Hepatocyte (in vitro differentiated cells): ENCODE measurements at regions not wholly inside any gene's neighbourhood (a gene's known extent, or its start where the extent isn't known, plus 50 kb on each side); places are given as distances from the start of the nearest gene placed in this dataset.

Experiments
- DNase-seq: peaks from one replicate; pipeline ENCODE4 v3.0.0-alpha.2; 2016; ENCODE audit warnings: low spot score
- H2AFZ ChIP-seq: fragments of 200-600 bp; sonication (generic); 2 replicates; pipeline ENCODE4 v1.6.0; 2016; ENCODE audit warnings: antibody characterized with exemption, mild to moderate bottlenecking
- H3K27ac ChIP-seq: fragments of 200-600 bp; sonication (generic); 2 replicates; pipeline ENCODE4 v1.5.1; 2016; ENCODE audit warnings: mild to moderate bottlenecking
- H3K27me3 ChIP-seq: fragments of 200-600 bp; sonication (generic); 2 replicates; pipeline ENCODE4 v1.6.1; 2016
- H3K36me3 ChIP-seq: fragments of 200-600 bp; sonication (generic); replicated peaks from 2 replicates; pipeline ENCODE4 v1.5.1; 2016; ENCODE audit warnings: low read depth; ENCODE audit not compliant: insufficient read depth
- H3K4me1 ChIP-seq: fragments of 200-600 bp; sonication (generic); 2 replicates; pipeline ENCODE4 v1.5.1; 2016; ENCODE audit warnings: mild to moderate bottlenecking, moderate library complexity; ENCODE audit not compliant: insufficient read depth
- H3K4me2 ChIP-seq: fragments of 200-600 bp; sonication (generic); 2 replicates; pipeline ENCODE4 v1.6.0; 2016
- H3K4me3 ChIP-seq: fragments of 200-600 bp; sonication (generic); 2 replicates; pipeline ENCODE4 v1.5.1; 2016; ENCODE audit warnings: mild to moderate bottlenecking
- H3K79me2 ChIP-seq: fragments of 200-600 bp; sonication (generic); 2 replicates; pipeline ENCODE4 v1.6.0; 2017; ENCODE audit warnings: mild to moderate bottlenecking
- H3K9me2 ChIP-seq: fragments of 200-600 bp; sonication (generic); replicated peaks from 2 replicates; pipeline ENCODE4 v1.6.0; 2017; ENCODE audit warnings: mild to moderate bottlenecking; ENCODE audit not compliant: insufficient read depth
- H3K9me3 ChIP-seq: fragments of 200-600 bp; sonication (generic); 2 replicates; pipeline ENCODE4 v1.5.1; 2016; ENCODE audit warnings: low read depth, mild to moderate bottlenecking
- H4K20me1 ChIP-seq: fragments of 200-600 bp; sonication (generic); 2 replicates; pipeline ENCODE4 v1.6.0; 2016; ENCODE audit warnings: mild to moderate bottlenecking; ENCODE audit not compliant: insufficient read depth, poor library complexity, severe bottlenecking
- CTCF ChIP-seq: fragments of 200-600 bp; sonication (generic); IDR thresholded peaks from 2 replicates; pipeline ENCODE4 v1.5.1; 2016; ENCODE audit warnings: antibody characterized with exemption, mild to moderate bottlenecking; ENCODE audit not compliant: poor library complexity
- EZH2 ChIP-seq: fragments of 200-600 bp; sonication (generic); IDR thresholded peaks from 2 replicates; pipeline ENCODE4 v1.6.1; 2016; ENCODE audit warnings: antibody characterized with exemption, mild to moderate bottlenecking, borderline replicate concordance
- EZH2phosphoT487 ChIP-seq: fragments of 200-600 bp; sonication (generic); IDR thresholded peaks from one replicate; pipeline ENCODE4 v1.6.1; 2018; ENCODE audit warnings: antibody characterized with exemption, mild to moderate bottlenecking, low read depth, moderate library complexity; ENCODE audit not compliant: unreplicated experiment, severe bottlenecking
- WGBS: methylation state at CpG from one replicate; pipeline ENCODE4 v1.1.6; 2016; ENCODE audit warnings: low lambda C conversion rate; ENCODE audit errors: missing lambda C conversion rate; 5-methylcytosine and 5-hydroxymethylcytosine counted together

GRCh38 chr2:386406-387103, 98.7 kb upstream of the ALKAL2 start:
- no peak overlapping the region for H3K4me3 ChIP-seq
- no peaks in the 10 kb centered on the region for H3K79me2 ChIP-seq
- no peak for TF ChIP-seq EZH2
- no peak for TF ChIP-seq EZH2phosphoT487
- no peak for TF ChIP-seq CTCF
- H3K27me3 ChIP-seq, result no peaks in the 10 kb centered on the region
- no peaks in the 10 kb centered on the region for H3K4me1 ChIP-seq
- no peak overlapping the region for H3K27ac ChIP-seq
- WGBS, result 84% methylated on average over 4 of the region's 10 CpGs
- H3K36me3 ChIP-seq, result no peaks in the 10 kb centered on the region
- H2AFZ ChIP-seq, result no peak overlapping the region
- H3K4me2 ChIP-seq, result no peak overlapping the region
- no peaks in the 10 kb centered on the region for H3K9me3 ChIP-seq
- no peaks in the 10 kb centered on the region for H4K20me1 ChIP-seq
- no peaks in the 10 kb centered on the region for H3K9me2 ChIP-seq
- DNase-seq, result no peak

GRCh38 chr2:385785-386184, 97.9 kb upstream of the ALKAL2 start:
- Histone ChIP-seq H3K9me3 (no peaks in the 10 kb centered on the region), H3K9me2 (no peaks in the 10 kb centered on the region), H3K79me2 (no peaks in the 10 kb centered on the region), H3K4me1 (no peaks in the 10 kb centered on the region), H3K36me3 (no peaks in the 10 kb centered on the region), H3K4me3 (no peak overlapping the region), H3K4me2 (peak overlapping the region; percentile 33), H3K27ac (no peak overlapping the region), H2AFZ (no peak overlapping the region), H4K20me1 (no peaks in the 10 kb centered on the region), H3K27me3 (no peaks in the 10 kb centered on the region)
- 58% methylated on average over 6 of the region's 6 CpGs for WGBS
- no peak for DNase-seq
- no peak for TF ChIP-seq EZH2phosphoT487
- no peak for TF ChIP-seq EZH2
- TF ChIP-seq CTCF, result no peak

DNA sequence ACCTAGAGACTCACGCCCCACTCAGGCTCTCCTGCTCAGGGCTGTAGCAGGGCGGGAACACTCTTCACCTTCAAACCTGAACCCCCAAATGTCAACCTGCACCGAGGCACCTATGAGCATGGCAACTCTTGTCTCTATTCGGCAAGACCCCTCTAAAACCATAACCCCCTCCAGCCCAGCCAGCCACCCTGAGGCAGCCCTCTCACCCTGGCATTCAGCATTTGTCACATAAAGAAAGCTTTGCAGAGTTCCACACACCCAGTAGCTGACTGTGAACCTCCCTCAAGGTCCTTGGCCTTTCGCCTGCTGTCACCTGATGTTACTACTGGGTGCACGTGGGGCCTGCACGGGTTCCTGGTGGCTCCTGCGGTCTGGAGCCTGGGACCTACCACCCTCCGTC, 97.2 kb upstream of the ALKAL2 start:
- Histone ChIP-seq H3K27ac (no peak overlapping the region), H3K4me2 (no peak overlapping the region), H3K4me1 (no peaks in the 10 kb centered on the region), H2AFZ (no peak overlapping the region), H3K27me3 (no peaks in the 10 kb centered on the region), H3K4me3 (no peak overlapping the region), H3K36me3 (no peaks in the 10 kb centered on the region), H3K9me2 (no peaks in the 10 kb centered on the region), H3K9me3 (no peaks in the 10 kb centered on the region), H3K79me2 (no peaks in the 10 kb centered on the region), H4K20me1 (no peaks in the 10 kb centered on the region)
- WGBS, result 95% methylated on average over 9 of the region's 9 CpGs
- DNase-seq, result no peak
- TF ChIP-seq CTCF (no peak), EZH2phosphoT487 (no peak), EZH2 (no peak)

GRCh38 chr2:383888-384287, 96.0 kb upstream of the ALKAL2 start:
- Histone ChIP-seq H2AFZ (no peak overlapping the region), H3K27ac (no peak overlapping the region), H3K9me2 (no peaks in the 10 kb centered on the region), H3K4me1 (no peaks in the 10 kb centered on the region), H3K27me3 (no peaks in the 10 kb centered on the region), H4K20me1 (no peaks in the 10 kb centered on the region), H3K9me3 (no peaks in the 10 kb centered on the region), H3K4me3 (no peak overlapping the region), H3K36me3 (no peaks in the 10 kb centered on the region), H3K79me2 (no peaks in the 10 kb centered on the region), H3K4me2 (no peak overlapping the region)
- WGBS, result 77% methylated on average over 10 of the region's 10 CpGs
- no peak for TF ChIP-seq CTCF
- TF ChIP-seq EZH2phosphoT487, result no peak
- no peak for TF ChIP-seq EZH2
- DNase-seq, result peak; percentile 23
